GM12878 (cell line): ENCODE measurements at regions not wholly inside any gene's neighbourhood (a gene's known extent, or its start where the extent isn't known, plus 50 kb on each side); places are given as distances from the start of the nearest gene placed in this dataset.

Experiments used
- ATAC-seq: fragments of 200-7000 bp; cut with Tn5 transposase; 3 replicates; pipeline ENCODE4 v1.9.1; 2020; ENCODE audit warnings: mild to moderate bottlenecking, moderate library complexity
- BruUV-seq: library from RNA; stranded (reverse); fragments of 400-500 nt; replicated peaks from 2 replicates; lab custom pipeline; 2021; lab: Mats Ljungman, UMichigan
- CTCF ChIA-PET: fragments of 300-600 bp; sonication (Branson Sonifier 250); formaldehyde crosslinking; extraction: SDS; loops from one replicate; lab custom pipeline; 2021; ENCODE audit warnings: inconsistent platforms; lab: Yijun Ruan, JAX
- POLR2A ChIA-PET: fragments of 350-600 bp; formaldehyde crosslinking; extraction: SDS; loops from one replicate; lab custom pipeline; 2021; ENCODE audit warnings: inconsistent platforms; lab: Charles Lee
- RAD21 ChIA-PET: fragments of 300-600 bp; sonication (Branson Sonifier 250); formaldehyde crosslinking; loops from one replicate; lab custom pipeline; 2023; ENCODE audit warnings: antibody characterized with exemption; ENCODE audit not compliant: unreplicated experiment; lab: Charles Lee
- SMC1A ChIA-PET: fragments of 300-600 bp; sonication (Branson Sonifier 250); formaldehyde crosslinking; loops from one replicate; lab custom pipeline; 2023; ENCODE audit not compliant: unreplicated experiment, uncharacterized antibody; lab: Charles Lee
- DNase-seq: peaks from one replicate; pipeline ENCODE4 v3.0.0-alpha.2; 2011; ENCODE audit warnings: low read depth, low spot score
- FAIRE-seq: peaks from 3 replicates; lab custom pipeline; 2011; peaks lifted over from hg19 to GRCh38; lab: Jason Lieb, UNC
- H2AFZ ChIP-seq: 2 replicates; pipeline ENCODE4 v1.6.0; 2011; ENCODE audit warnings: low read depth, low read length, control low read depth; ENCODE audit not compliant: control insufficient read depth
- H3K27ac ChIP-seq: 2 replicates; pipeline ENCODE4 v1.5.1; 2011; ENCODE audit warnings: control low read depth; ENCODE audit not compliant: control insufficient read depth, insufficient read depth
- H3K27me3 ChIP-seq, 2 experiments: replicated peaks in 1 of 2; 2 replicates each; pipeline versions ENCODE4 v1.6.0 to v1.6.1; 2011; ENCODE audit warnings: low read length in 1 of 2; ENCODE audit not compliant: control insufficient read depth in 2 of 2, insufficient read depth in 2 of 2
- H3K36me3 ChIP-seq, 2 experiments: 2 replicates each; pipeline ENCODE4 v1.5.1; 2011; ENCODE audit warnings: low read length in 1 of 2; ENCODE audit not compliant: control insufficient read depth in 2 of 2, insufficient read depth in 2 of 2
- H3K4me1 ChIP-seq: 2 replicates; pipeline ENCODE4 v1.6.1; 2011; ENCODE audit warnings: mild to moderate bottlenecking, low read length, moderate library complexity, mixed read lengths; ENCODE audit not compliant: control insufficient read depth, insufficient read depth
- H3K4me2 ChIP-seq: 2 replicates; pipeline ENCODE4 v1.6.0; 2011; ENCODE audit warnings: control low read depth; ENCODE audit not compliant: control insufficient read depth, insufficient read depth
- H3K4me3 ChIP-seq: fragments of 200-600 bp; sonication (generic); 2 replicates; pipeline ENCODE4 v1.5.1; 2016
- H3K79me2 ChIP-seq: 2 replicates; pipeline ENCODE4 v1.6.0; 2011; ENCODE audit warnings: low read length; ENCODE audit not compliant: control insufficient read depth, insufficient read depth
- H3K9ac ChIP-seq: 2 replicates; pipeline ENCODE4 v1.8.0; 2011; ENCODE audit warnings: low read length, control low read depth, mixed read lengths; ENCODE audit not compliant: control insufficient read depth, insufficient read depth
- H3K9me3 ChIP-seq: replicated peaks from 3 replicates; pipeline ENCODE4 v1.5.1; 2011; ENCODE audit warnings: mild to moderate bottlenecking, low read length; ENCODE audit not compliant: control insufficient read depth, insufficient read depth
- H4K20me1 ChIP-seq: 2 replicates; pipeline ENCODE4 v1.6.0; 2011; ENCODE audit not compliant: control insufficient read depth, insufficient read depth
- BMI1 ChIP-seq: fragments of 450-650 bp; IDR thresholded peaks from 2 replicates; pipeline ENCODE4 v1.6.1; 2016; ENCODE audit warnings: mild to moderate bottlenecking, moderate library complexity, borderline replicate concordance
- CHD4 ChIP-seq: fragments of 200-600 bp; sonication (generic); IDR thresholded peaks from 2 replicates; pipeline ENCODE4 v1.6.1; 2016; ENCODE audit warnings: mild to moderate bottlenecking
- IRF5 ChIP-seq: fragments of 450-650 bp; IDR thresholded peaks from 2 replicates; pipeline ENCODE4 v1.6.1; 2017; ENCODE audit warnings: borderline replicate concordance
- NFYB ChIP-seq: IDR thresholded peaks from 2 replicates; pipeline ENCODE4 v1.6.1; 2011; ENCODE audit warnings: low read depth, mild to moderate bottlenecking, low read length, improper control_type of control experiment, moderate library complexity; ENCODE audit not compliant: insufficient read depth
- RB1 ChIP-seq: fragments of 450-650 bp; formaldehyde crosslinking; IDR thresholded peaks from 2 replicates; pipeline ENCODE4 v1.6.1; 2017; ENCODE audit warnings: mild to moderate bottlenecking, borderline replicate concordance
- REST ChIP-seq: IDR thresholded peaks from 2 replicates; pipeline ENCODE4 v1.6.1; 2012; ENCODE audit warnings: mild to moderate bottlenecking, low read depth, low read length
- STAT3 ChIP-seq: IDR thresholded peaks from 2 replicates; pipeline ENCODE4 v1.6.1; 2011; ENCODE audit warnings: low read depth, low read length, improper control_type of control experiment
- SUZ12 ChIP-seq: fragments of 200-600 bp; sonication (generic); IDR thresholded peaks from one replicate; pipeline ENCODE4 v1.6.1; 2018; ENCODE audit warnings: antibody characterized with exemption, mild to moderate bottlenecking; ENCODE audit not compliant: unreplicated experiment
- TARDBP ChIP-seq: IDR thresholded peaks from 2 replicates; pipeline ENCODE4 v1.6.1; 2016; ENCODE audit warnings: borderline replicate concordance
- ZNF622 ChIP-seq: fragments of 450-650 bp; IDR thresholded peaks from 2 replicates; pipeline ENCODE4 v1.6.1; 2017; ENCODE audit warnings: mild to moderate bottlenecking, inconsistent platforms
- WGBS: methylation state at CpG from one replicate; pipeline ENCODE4 v1.1.6; 2016; ENCODE audit warnings: low lambda C conversion rate; ENCODE audit not compliant: insufficient replicate concordance, insufficient coverage; ENCODE audit errors: missing lambda C conversion rate; 5-methylcytosine and 5-hydroxymethylcytosine counted together
- in situ Hi-C: fragments of 300-500 bp; cut with MboI; formaldehyde crosslinking; loops from 9 replicates; pipeline ENCODE4 v1.14.3; 2018; ENCODE audit warnings: mixed read lengths
- intact Hi-C: fragments of 100-400 bp; cut with micrococcal nuclease; formaldehyde crosslinking; loops from one replicate; pipeline ENCODE4 v1.14.2; 2022; ENCODE audit not compliant: unreplicated experiment

GRCh38 chr13:91165758-91166157 is 181.7 kb upstream of the MIR17HG start:
- ChIA-PET POLR2A (no interaction called here), CTCF (no interaction called here), SMC1A (no interaction called here), RAD21 (no interaction called here)
- no peak overlapping the region for H3K4me2 ChIP-seq
- H3K79me2 ChIP-seq = no peaks in the 10 kb centered on the region
- WGBS = 89% methylated on average over 3 of the region's 3 CpGs
- H3K9me3 ChIP-seq = no peaks in the 10 kb centered on the region
- TF ChIP-seq IRF5 (no peak), RB1 (no peak), SUZ12 (no peak), TARDBP (no peak), CHD4 (no peak), STAT3 (no peak), NFYB (no peak), REST (no peak), BMI1 (no peak), ZNF622 (no peak)
- H4K20me1 ChIP-seq = no peaks in the 10 kb centered on the region
- intact Hi-C loops = no loop called here
- H3K4me3 ChIP-seq = no peak overlapping the region
- no peak overlapping the region for H2AFZ ChIP-seq
- ATAC-seq (no peak), FAIRE-seq (no peak), DNase-seq (no peak)
- no peak overlapping the region for H3K27ac ChIP-seq
- in situ Hi-C loops = no loop called here
- no peaks in the 10 kb centered on the region for H3K36me3 ChIP-seq
- no peak overlapping the region for H3K9ac ChIP-seq
- no peaks in the 10 kb centered on the region for H3K4me1 ChIP-seq
- BruUV-seq = no TSS peak
- no peaks in the 10 kb centered on the region for H3K27me3 ChIP-seq
